GM18505 (cell line): ENCODE measurements at regions not wholly inside any gene's neighbourhood (a gene's known extent, or its start where the extent isn't known, plus 50 kb on each side); places are given as distances from the start of the nearest gene placed in this dataset.

Experiments
- ATAC-seq: cut with Tn5 transposase; IDR thresholded peaks from one replicate; pipeline ENCODE4 v1.9.1; 2021; ENCODE audit not compliant: unreplicated experiment
- POLR2A ChIP-seq: IDR thresholded peaks from 4 replicates; pipeline ENCODE4 v1.6.1; 2011; ENCODE audit warnings: borderline replicate concordance; ENCODE audit not compliant: insufficient read depth, insufficient read length; ENCODE audit errors: extremely low read depth

DNA sequence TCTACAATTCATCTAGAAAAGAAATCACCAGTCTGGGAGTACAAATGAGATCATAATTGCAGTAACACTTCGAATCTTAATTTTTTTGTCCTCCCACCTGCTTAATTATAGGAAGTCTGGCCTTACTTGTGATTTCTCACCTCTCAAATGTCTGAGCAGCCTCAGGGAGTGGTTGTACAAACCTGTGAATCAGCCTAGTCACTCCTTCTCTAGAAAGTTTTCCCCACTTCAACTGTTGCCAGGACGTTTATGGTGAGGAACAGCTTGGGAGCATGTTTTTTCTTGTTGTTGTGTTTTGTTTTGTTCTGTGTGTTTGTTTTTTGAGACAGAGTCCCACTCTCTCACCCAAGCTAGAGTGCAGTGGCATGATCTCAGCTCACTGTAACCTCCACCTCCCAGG, 50.3 kb upstream of the CLDN10 start:
- TF ChIP-seq POLR2A, result no peak

More for the DNA sequence above, 50.3 kb upstream of the CLDN10 start:
- ATAC-seq, result no peak
